GM18526 (cell line): ENCODE measurements at regions not wholly inside any gene's neighbourhood (a gene's known extent, or its start where the extent isn't known, plus 50 kb on each side); places are given as distances from the start of the nearest gene placed in this dataset.

Experiments used
- POLR2A ChIP-seq: IDR thresholded peaks from 3 replicates; pipeline ENCODE4 v1.6.1; 2011; ENCODE audit not compliant: insufficient read length; ENCODE audit errors: extremely low read depth

GRCh38 chr14:65177551-65177950, 75.2 kb upstream of the MAX start:
- TF ChIP-seq POLR2A, result no peak

GRCh38 chr14:65179918-65180724, 77.8 kb upstream of the MAX start:
- no peak for TF ChIP-seq POLR2A

DNA sequence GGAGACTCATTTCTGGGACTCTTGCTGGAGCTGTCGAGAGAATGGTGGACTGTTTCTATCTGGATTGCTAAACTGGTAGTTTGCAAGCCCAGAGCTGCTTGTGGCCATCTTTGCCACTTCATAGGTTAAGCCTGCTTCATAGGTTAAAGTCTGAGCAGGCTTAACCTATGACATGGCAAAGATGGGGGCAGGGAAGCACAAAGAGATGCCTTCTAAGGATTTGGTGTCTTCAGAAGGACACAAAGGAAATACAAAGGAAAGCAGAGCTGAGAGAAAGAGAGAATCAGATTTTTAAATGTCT, 78.4 kb upstream of the MAX start:
- TF ChIP-seq POLR2A, result no peak

GRCh38 chr14:65184032-65184764, 81.9 kb upstream of the MAX start:
- TF ChIP-seq POLR2A, result no peak

DNA sequence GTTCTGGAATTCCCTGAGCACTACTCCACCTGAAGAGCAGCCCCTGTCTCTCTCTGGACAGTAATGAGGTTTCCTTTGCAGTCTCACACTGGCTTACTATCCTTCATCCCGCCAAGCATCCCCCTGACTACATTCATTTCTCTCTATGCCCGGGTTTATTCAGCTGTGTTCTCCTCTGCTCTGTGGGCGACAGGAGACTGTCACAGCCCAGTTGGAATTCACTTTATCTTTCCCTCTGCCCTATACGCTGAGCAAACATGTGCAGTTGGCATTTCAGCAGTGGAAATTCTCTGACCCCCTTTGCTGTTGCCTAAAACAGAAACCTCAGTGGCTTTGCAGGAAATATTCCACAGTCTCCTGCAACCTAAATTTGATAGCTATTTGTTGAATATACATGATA, 83.5 kb upstream of the MAX start:
- TF ChIP-seq POLR2A, result no peak

DNA sequence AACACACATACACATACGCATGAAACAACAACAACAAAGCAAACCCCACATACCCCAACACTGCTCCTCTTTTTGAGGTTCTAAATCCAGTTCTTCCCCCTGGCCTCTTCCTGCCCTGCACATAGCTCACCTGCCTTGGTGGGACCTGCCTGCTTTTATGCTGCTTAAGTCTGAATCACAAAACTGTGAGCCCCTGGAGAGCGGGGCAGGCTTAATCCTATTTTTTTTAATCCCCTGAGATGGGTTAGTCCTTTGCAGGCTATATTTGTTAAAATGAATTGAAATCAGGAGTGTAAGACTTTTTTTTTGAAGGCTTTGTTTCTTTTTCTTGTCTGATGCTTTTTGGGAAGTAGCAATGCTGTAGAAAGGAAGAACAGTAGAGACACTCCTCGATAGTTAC, 84.6 kb upstream of the MAX start:
- TF ChIP-seq POLR2A, result no peak

- TF ChIP-seq POLR2A, result no peak
Observed at GRCh38 chr14:65187421-65188049, 85.2 kb upstream of the MAX start.

DNA sequence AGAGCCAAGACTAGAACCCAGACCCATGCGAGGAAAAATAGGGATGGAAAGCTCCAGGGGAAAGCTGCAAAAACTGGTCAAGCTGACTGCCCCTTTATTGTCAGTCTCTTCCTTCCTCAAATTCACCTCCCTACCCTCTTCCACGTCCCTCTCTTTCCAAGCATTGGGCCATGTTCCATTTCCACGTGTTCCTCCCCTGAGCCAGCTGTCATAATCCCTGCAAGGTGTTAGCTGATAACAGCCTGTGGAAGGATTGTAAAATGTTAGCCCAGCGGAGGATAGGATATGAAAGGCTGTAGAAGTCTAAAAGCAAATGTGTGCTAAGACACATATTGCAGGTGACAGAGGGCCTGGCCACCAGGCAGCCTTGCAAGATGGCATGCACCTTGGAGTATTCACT, 88.0 kb upstream of the MAX start:
- no peak for TF ChIP-seq POLR2A

DNA sequence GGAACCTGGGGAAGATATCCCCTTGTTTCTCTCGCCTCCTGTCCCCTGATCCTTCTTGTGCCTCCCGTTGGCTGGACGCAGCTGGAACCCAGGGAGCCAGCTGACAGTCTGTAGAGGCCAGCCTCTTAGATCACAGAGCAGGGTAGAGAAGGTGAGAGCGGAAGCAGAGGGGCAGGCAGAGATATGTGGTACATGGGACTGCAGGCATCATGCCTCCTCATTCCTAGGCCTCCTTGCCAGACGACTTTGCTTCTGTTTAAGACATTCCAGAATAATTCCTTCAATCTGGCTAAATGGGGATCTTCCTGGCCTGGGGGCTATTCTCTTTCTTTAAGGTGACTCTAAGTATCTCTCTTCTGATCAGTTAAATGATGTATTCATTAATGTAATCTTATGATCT, 89.4 kb upstream of the MAX start:
- no peak for TF ChIP-seq POLR2A

DNA sequence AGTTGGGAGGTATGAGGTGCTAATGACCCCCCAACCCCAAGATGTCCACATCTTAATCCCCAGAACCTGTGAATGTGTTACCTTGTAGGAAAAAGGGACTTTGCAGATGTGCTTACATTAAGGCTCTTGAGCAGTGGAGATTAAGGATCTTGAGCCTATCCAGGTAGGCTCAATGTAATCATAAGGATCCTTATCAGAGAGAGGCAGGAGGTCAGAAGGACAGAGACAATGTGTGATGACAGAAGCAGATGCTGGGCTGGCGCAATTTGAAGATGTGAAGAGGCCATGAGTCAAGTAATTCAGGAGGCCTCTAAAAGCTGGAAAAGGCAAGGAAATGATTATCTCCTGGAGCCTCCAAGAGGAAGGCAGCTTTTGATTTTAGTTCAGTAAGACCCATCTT, 90.4 kb upstream of the MAX start:
- TF ChIP-seq POLR2A, result no peak

DNA sequence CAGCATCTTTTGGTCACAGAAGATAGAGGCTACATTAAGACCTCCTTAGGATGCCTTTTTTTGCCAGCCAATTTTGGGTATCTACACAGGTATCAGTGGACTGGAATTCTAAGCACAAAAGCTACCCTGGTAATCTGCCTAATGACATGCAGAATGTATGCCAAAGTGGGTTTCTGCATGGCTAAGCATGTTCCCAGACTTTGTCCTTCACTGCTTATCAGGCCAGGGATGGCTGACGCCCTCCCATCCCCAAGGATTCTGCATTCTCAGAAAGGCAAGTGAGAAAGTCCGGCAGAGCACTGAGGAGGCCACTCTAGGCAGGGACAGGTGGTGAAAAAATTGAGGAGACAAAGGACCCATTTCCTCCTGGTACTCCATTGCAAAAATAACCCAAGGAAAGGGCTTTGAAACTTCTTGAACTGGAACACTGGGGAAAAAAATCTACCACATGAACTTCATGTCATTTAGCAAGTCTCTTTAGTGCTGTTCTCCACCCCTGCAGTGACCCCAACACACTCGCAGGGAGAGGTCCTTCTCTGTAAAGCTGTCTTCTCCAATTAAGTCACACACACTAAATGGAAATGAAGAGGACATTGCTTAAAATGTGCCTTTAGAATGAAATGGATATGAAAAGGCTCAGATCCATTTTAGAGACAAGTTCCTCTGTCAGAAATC, 91.7 kb upstream of the MAX start:
- TF ChIP-seq POLR2A, result no peak

DNA sequence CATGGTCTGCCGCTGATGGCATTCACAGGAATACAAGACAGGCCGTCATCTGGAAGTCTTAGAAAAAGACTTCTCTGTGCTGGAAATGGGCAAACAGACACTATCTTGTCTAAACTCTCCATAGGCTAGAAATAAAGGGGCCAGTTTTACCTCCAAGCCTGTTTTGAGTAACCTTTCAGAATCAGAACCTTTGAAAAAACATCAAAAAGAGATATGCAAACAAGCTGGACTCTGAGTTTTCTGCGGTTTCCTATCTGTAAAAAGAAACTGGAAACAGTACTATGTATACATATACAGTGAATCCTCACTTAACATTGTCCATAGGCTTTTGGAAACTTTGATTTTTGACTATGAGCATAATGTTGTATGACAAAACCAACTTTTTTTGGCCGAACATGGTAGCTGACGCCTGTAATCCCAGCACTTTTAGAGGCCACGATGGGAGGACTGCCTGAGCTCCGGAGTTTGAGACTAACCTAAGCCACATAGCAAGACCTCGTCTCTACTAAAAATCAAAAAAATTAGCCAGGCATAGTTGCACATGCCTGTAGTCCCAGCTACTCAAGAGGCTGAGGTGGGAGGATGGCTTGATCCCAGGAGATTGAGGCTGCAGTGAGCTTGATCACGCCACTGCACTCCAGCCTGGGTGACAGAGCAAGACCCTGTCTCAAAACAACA, 92.9 kb upstream of the MAX start:
- TF ChIP-seq POLR2A, result no peak

GRCh38 chr14:65198346-65198745, 96.0 kb upstream of the MAX start:
- no peak for TF ChIP-seq POLR2A

GRCh38 chr14:65200454-65200853, 98.1 kb upstream of the MAX start:
- no peak for TF ChIP-seq POLR2A

- no peak for TF ChIP-seq POLR2A
Observed at GRCh38 chr14:65203574-65203973, 101.3 kb upstream of the MAX start.
